ENCODE measurements at regions not wholly inside any gene's neighbourhood (a gene's known extent, or its start where the extent isn't known, plus 50 kb on each side); places are given as distances from the start of the nearest gene placed in this dataset.

DNA sequence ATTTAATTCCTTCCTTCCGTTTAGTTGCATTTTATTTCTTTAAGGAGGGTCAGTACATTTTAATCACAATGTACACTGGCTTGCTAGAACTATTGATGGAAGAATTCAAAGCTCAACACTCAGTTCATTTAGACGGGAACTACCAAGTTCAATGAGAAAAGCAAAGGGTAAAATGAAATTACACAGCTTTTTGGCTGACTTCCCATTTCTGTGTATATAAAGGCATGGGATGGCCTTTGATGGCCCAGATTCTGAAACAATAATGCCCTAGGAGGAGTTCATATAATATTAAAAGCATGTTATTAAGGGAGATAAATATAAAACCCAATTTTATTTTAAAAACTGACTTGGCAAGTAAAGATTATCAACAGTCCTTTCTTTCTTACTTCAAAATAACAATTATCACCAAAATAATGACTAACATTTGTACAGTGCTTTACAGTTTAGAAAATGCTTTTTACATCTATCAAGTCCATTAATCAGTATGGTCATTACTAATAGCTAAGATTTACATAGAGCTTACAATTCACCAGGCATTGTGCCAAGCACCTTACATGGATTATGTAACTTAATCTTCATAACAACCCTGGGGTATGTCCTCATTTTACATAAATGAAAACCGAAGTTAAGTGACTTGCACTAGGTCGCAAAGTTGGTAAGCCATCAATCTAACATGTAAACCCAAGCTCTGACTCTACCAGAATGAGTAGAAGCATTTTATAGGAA lies 402.4 kb downstream of the OMA1 start:
- TF ChIP-seq, protein P1, sequence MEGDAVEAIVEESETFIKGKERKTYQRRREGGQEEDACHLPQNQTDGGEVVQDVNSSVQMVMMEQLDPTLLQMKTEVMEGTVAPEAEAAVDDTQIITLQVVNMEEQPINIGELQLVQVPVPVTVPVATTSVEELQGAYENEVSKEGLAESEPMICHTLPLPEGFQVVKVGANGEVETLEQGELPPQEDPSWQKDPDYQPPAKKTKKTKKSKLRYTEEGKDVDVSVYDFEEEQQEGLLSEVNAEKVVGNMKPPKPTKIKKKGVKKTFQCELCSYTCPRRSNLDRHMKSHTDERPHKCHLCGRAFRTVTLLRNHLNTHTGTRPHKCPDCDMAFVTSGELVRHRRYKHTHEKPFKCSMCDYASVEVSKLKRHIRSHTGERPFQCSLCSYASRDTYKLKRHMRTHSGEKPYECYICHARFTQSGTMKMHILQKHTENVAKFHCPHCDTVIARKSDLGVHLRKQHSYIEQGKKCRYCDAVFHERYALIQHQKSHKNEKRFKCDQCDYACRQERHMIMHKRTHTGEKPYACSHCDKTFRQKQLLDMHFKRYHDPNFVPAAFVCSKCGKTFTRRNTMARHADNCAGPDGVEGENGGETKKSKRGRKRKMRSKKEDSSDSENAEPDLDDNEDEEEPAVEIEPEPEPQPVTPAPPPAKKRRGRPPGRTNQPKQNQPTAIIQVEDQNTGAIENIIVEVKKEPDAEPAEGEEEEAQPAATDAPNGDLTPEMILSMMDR (conservative IDR thresholded peaks at IDR 0.05 in 1 of 2, IDR thresholded peaks at IDR 0.05 in 1 of 2; ENCODE audit: extremely low read depth in 1 of 2, insufficient read depth in 1 of 2, low read depth in 1 of 2, low read length in 2 of 2) = no peak
- no peak for TF ChIP-seq EZH2 (IDR thresholded peaks at IDR 0.05; ENCODE audit: borderline replicate concordance, low read length)

All from mammary epithelial cell (primary cell).